CD4-positive, CD25-positive, alpha-beta regulatory T cell (primary cell): ENCODE measurements at regions not wholly inside any gene's neighbourhood (a gene's known extent, or its start where the extent isn't known, plus 50 kb on each side); places are given as distances from the start of the nearest gene placed in this dataset.

Experiments
- ATAC-seq, 2 donors: fragments of 150-1000 bp; cut with Tn5 transposase; one replicate each; pipeline ENCODE4 v1.10.0; 2021; ENCODE audit warnings: low read depth in 2 of 2, moderate number of reproducible peaks in 2 of 2, moderate library complexity in 1 of 2
- DNase-seq, 3 donors: peaks; one replicate each; pipeline versions ENCODE4 v3.0.0 to v3.0.0-alpha.2; 2012 to 2022; ENCODE audit warnings: mixed read lengths in 1 of 3
- H3K27ac ChIP-seq: one replicate; pipeline ENCODE4 v1.7.0; 2013; ENCODE audit warnings: mild to moderate bottlenecking, low read length; ENCODE audit not compliant: insufficient read depth, poor library complexity, severe bottlenecking
- H3K27me3 ChIP-seq: one replicate; pipeline ENCODE4 v1.7.0; 2013; ENCODE audit warnings: low read length; ENCODE audit not compliant: control insufficient read depth, insufficient read depth
- H3K36me3 ChIP-seq: one replicate; pipeline ENCODE4 v1.7.0; 2013; ENCODE audit warnings: mild to moderate bottlenecking, low read length, moderate library complexity; ENCODE audit not compliant: control insufficient read depth, insufficient read depth
- H3K4me1 ChIP-seq: 2 replicates; pipeline ENCODE4 v1.7.0; 2013; ENCODE audit warnings: mild to moderate bottlenecking, low read length; ENCODE audit not compliant: insufficient read depth, control insufficient read depth, poor library complexity, severe bottlenecking
- H3K4me3 ChIP-seq: one replicate; pipeline ENCODE4 v1.7.0; 2013; ENCODE audit warnings: low read depth, mild to moderate bottlenecking, low read length, moderate library complexity
- H3K9me3 ChIP-seq, 2 experiments: 1 replicate in 1 of 2; 2 replicates in 1 of 2; pipeline ENCODE4 v1.7.0; 2013; ENCODE audit warnings: low read length in 2 of 2, mild to moderate bottlenecking in 1 of 2, moderate library complexity in 1 of 2; ENCODE audit not compliant: control insufficient read depth in 2 of 2
- H3K27ac Mint-ChIP-seq, 3 donors: one replicate each; pipeline ENCODE4 v1.8.0; 2020 to 2022; ENCODE audit warnings: mild to moderate bottlenecking in 3 of 3, mixed read lengths in 3 of 3, moderate library complexity in 2 of 3
- H3K27me3 Mint-ChIP-seq: one replicate; pipeline ENCODE4 v1.8.0; 2022; ENCODE audit warnings: mild to moderate bottlenecking, mixed read lengths
- H3K36me3 Mint-ChIP-seq: one replicate; pipeline ENCODE4 v1.8.0; 2020; ENCODE audit warnings: mixed read lengths
- H3K4me1 Mint-ChIP-seq, 4 donors: one replicate each; pipeline ENCODE4 v1.8.0; 2020 to 2022; ENCODE audit warnings: mixed read lengths in 4 of 4, mild to moderate bottlenecking in 1 of 4
- H3K4me3 Mint-ChIP-seq, 4 donors: one replicate each; pipeline ENCODE4 v1.8.0; 2020 to 2022; ENCODE audit warnings: mild to moderate bottlenecking in 4 of 4, mixed read lengths in 4 of 4, moderate library complexity in 3 of 4
- H3K9me3 Mint-ChIP-seq, 7 donors: one replicate each; pipeline ENCODE4 v1.8.0; 2020 to 2022; ENCODE audit warnings: mixed read lengths in 7 of 7, mild to moderate bottlenecking in 3 of 7, moderate library complexity in 2 of 7

DNA sequence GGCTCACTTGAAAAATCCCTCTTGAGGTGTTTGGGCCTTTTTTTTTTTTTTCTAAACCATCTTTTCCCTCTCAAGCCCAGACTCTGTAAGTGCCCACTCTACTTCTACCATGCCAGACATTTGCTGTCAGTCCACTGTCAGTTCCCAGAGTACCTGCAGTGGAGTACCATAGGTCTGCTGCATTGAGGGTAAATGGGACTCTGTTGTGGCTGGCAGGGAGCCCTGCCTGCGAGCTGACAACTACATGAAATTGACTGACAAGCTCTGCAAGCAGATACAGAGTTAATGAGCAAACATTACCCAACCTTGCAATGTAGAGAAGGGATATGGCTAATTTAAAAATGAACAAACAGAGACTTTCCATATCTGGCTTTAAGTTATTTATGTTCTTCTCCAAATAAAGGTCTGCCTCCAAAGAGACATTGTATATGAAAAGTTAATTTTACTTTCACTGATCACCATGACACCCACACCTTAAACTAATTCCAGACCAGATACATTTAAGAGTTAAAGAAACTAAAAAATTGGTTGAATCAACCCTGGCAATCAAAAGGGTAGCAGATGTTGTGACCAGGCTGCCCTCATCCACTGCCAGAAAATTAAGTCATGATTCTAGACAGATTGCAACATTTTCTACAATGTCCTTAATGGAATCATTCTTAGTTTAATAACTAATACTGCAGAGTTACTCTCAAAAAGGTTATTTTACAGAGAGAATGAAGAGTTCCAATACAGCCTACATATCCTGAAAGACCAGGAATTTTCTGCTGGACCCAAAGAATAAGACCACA is 100.4 kb upstream of the PAM start:
- Histone ChIP-seq H3K27me3 (peaks cover 2% of the 10 kb centered on the region), H3K27ac (no peak overlapping the region), H3K4me1 (no peaks in the 10 kb centered on the region), H3K36me3 (no peaks in the 10 kb centered on the region), H3K9me3 (no peaks in the 10 kb centered on the region), H3K4me3 (no peak overlapping the region)
- no peak for DNase-seq
- Mint-ChIP-seq H3K9me3 (no peaks in the 10 kb centered on the region), H3K27me3 (peaks cover 17% of the 10 kb centered on the region), H3K27ac (no peak overlapping the region), H3K4me3 (no peak overlapping the region), H3K36me3 (no peaks in the 10 kb centered on the region), H3K4me1 (no peaks in the 10 kb centered on the region)
- no peak for ATAC-seq

GRCh38 chr5:102659151-102659550 is 96.0 kb upstream of the PAM start:
- Mint-ChIP-seq H3K4me1 (no peaks in the 10 kb centered on the region), H3K27me3 (peaks cover 15% of the 10 kb centered on the region), H3K27ac (no peak overlapping the region), H3K36me3 (no peaks in the 10 kb centered on the region), H3K9me3 (peaks cover 0 to 1% (median 0%) of the 10 kb centered on the region in 7 donors), H3K4me3 (no peak overlapping the region)
- Histone ChIP-seq H3K27ac (no peak overlapping the region), H3K4me1 (no peaks in the 10 kb centered on the region), H3K27me3 (peaks cover 2% of the 10 kb centered on the region), H3K4me3 (no peak overlapping the region), H3K36me3 (no peaks in the 10 kb centered on the region), H3K9me3 (no peaks in the 10 kb centered on the region)
- ATAC-seq (no peak), DNase-seq (no peak)

- H3K27ac ChIP-seq, result no peak overlapping the region
These were observed 95.0 kb upstream of the PAM start for GRCh38 chr5:102660111-102660510.

DNA sequence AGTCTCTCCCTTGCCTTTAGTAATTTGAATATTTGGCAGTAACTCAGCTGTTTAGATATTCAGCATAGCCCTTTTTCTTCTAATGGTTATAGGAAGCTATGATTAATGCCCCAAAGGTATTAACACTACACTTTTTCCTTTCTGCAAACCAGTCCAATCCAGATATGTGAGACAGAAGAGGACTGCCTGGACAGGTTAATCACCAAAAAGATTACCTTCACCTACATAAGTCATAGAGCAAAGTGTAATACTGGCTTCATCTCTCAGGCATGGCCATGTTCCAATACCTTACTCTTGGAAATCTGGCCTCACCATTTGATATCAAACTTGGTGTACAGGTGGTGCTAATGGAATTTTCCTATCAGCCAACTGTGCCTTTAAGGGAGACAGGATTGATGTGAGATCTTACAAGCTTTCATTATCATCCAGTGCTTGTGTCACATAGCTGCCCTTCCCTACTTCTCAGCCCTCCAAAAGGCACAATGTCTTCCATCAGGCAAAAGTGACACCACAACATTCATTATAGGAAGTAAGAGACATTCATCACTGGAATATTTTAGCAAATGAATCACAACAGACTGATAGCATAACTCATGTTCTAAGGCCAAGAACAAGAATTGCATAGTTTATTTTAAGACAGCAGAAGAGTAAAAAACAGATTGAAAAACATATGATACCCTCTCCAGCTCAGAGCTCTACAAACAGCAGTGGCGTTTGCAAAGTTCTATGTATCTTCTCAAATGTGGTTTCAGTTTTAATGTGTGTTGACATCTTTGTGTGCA is 91.2 kb upstream of the PAM start:
- H3K27ac ChIP-seq, result no peak overlapping the region
- no peaks in the 10 kb centered on the region for H3K4me1 Mint-ChIP-seq
- H3K4me3 Mint-ChIP-seq, result no peak overlapping the region
- peaks cover 5% of the 10 kb centered on the region for H3K27me3 Mint-ChIP-seq
- no peaks in the 10 kb centered on the region for H3K9me3 ChIP-seq
- no peak for DNase-seq
- H3K36me3 Mint-ChIP-seq, result no peaks in the 10 kb centered on the region
- H3K27ac Mint-ChIP-seq, result no peak overlapping the region
- no peaks in the 10 kb centered on the region for H3K36me3 ChIP-seq
- no peak for ATAC-seq
- peaks cover 7% of the 10 kb centered on the region for H3K27me3 ChIP-seq
- H3K4me3 ChIP-seq, result no peak overlapping the region
- H3K4me1 ChIP-seq, result no peaks in the 10 kb centered on the region
- H3K9me3 Mint-ChIP-seq, result peaks cover 0 to 1% (median 0%) of the 10 kb centered on the region in 7 donors

More at GRCh38 chr5:102660111-102660510, 95.0 kb upstream of the PAM start:
- Mint-ChIP-seq H3K27me3 (peaks cover 12% of the 10 kb centered on the region), H3K9me3 (peaks cover 0 to 1% (median 0%) of the 10 kb centered on the region in 7 donors), H3K4me3 (no peak overlapping the region), H3K4me1 (no peaks in the 10 kb centered on the region), H3K27ac (no peak overlapping the region), H3K36me3 (no peaks in the 10 kb centered on the region)
- H3K9me3 ChIP-seq, result no peaks in the 10 kb centered on the region
- no peak for DNase-seq
- H3K4me3 ChIP-seq, result no peak overlapping the region
- no peaks in the 10 kb centered on the region for H3K36me3 ChIP-seq
- H3K4me1 ChIP-seq, result no peaks in the 10 kb centered on the region
- H3K27me3 ChIP-seq, result peaks cover 5% of the 10 kb centered on the region
- no peak for ATAC-seq

DNA sequence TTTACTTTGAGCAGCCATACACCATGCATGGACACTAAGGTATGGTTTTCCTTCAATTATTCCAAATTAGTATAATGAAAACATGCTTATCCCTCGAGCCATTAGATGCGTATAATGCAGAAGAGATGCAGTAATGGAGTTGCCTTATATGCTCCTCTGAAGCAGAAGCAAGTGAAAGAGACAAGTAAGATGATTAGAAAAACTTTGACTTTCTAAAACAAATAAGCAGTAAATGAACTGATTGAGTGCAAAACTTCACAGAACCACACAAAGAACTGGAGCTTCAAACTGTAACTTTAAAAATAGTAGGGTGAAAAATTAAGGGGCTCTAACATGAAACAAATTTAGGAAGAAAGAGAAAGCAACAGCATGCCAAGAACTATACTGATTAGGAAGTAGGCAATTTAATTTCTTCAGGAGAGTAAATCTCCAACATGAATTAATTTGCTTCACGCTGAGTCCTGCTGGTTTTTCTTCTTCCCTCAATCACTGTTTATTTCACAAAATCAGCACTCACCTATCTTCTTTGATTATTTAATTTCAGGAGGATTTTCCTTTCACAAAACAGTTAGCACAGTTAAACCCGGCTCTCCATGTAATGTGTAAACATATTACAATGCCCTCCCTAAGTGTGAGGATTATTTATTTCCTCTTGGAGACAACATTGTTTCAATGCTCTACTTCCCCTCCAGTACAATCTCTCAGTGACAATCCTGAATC is 90.3 kb upstream of the PAM start:
- Mint-ChIP-seq H3K4me1 (no peaks in the 10 kb centered on the region), H3K27ac (no peak overlapping the region), H3K27me3 (peaks cover 5% of the 10 kb centered on the region), H3K4me3 (no peak overlapping the region), H3K9me3 (peaks cover 0 to 1% (median 0%) of the 10 kb centered on the region in 7 donors), H3K36me3 (no peaks in the 10 kb centered on the region)
- H3K27me3 ChIP-seq, result peaks cover 7% of the 10 kb centered on the region
- H3K9me3 ChIP-seq, result no peaks in the 10 kb centered on the region
- no peak for DNase-seq
- no peak for ATAC-seq
- no peak overlapping the region for H3K4me3 ChIP-seq
- no peak overlapping the region for H3K27ac ChIP-seq
- H3K36me3 ChIP-seq, result no peaks in the 10 kb centered on the region
- no peaks in the 10 kb centered on the region for H3K4me1 ChIP-seq

DNA sequence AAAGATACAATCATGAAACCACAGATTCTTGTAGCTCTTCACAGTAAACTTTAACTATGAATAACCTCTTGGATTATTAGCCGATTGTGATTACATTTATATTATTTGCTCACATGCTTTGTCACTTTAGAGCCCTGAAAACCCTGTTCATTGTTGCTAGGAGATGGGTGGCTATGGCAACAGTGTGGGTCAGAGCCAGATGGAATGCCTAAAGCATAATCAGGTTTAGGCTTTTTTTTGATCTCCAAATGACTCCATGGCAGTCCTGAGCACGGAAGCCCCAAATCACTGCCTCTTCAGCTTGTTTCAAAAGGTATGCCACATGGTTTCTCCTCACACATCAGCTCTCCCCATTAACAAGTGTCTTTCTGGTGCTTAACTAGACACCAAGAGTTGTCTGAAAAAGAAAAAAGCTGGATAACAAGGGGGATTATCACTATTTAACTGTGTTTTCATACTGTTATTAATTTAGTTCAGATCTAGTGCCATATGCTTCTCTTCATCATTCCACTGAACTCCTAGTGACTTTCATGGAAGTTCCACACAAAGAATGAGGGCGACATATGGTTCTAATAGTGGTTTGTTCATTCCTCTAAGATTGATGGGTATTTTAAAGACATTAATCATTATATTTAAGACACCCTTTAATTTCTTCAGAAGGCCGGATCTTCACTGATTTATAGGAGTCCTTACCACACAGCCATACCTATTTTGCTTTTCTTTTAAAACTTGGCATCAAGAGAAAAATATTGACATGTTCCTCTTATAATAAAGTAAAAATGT is 88.8 kb upstream of the PAM start:
- H3K27me3 Mint-ChIP-seq, result peaks cover 5% of the 10 kb centered on the region
- no peak overlapping the region for H3K27ac Mint-ChIP-seq
- no peak overlapping the region for H3K27ac ChIP-seq
- H3K4me1 ChIP-seq, result no peaks in the 10 kb centered on the region
- no peaks in the 10 kb centered on the region for H3K36me3 Mint-ChIP-seq
- no peaks in the 10 kb centered on the region for H3K36me3 ChIP-seq
- H3K4me3 ChIP-seq, result no peak overlapping the region
- H3K4me3 Mint-ChIP-seq, result no peak overlapping the region
- H3K4me1 Mint-ChIP-seq, result no peaks in the 10 kb centered on the region
- no peak for DNase-seq
- ATAC-seq, result no peak
- H3K27me3 ChIP-seq, result peaks cover 7% of the 10 kb centered on the region
- no peaks in the 10 kb centered on the region for H3K9me3 ChIP-seq
- peaks cover 0 to 3% (median 0%) of the 10 kb centered on the region in 7 donors for H3K9me3 Mint-ChIP-seq

- no peaks in the 10 kb centered on the region for H3K36me3 ChIP-seq
- H3K36me3 Mint-ChIP-seq, result no peaks in the 10 kb centered on the region
- H3K4me1 Mint-ChIP-seq, result no peaks in the 10 kb centered on the region
- H3K4me3 Mint-ChIP-seq, result no peak overlapping the region
- no peaks in the 10 kb centered on the region for H3K9me3 ChIP-seq
- no peak overlapping the region for H3K27ac Mint-ChIP-seq
- peaks cover 0 to 2% (median 0%) of the 10 kb centered on the region in 7 donors for H3K9me3 Mint-ChIP-seq
- no peak for DNase-seq
- no peak for ATAC-seq
- H3K4me3 ChIP-seq, result no peak overlapping the region
- no peaks in the 10 kb centered on the region for H3K4me1 ChIP-seq
- H3K27ac ChIP-seq, result no peak overlapping the region
- peaks cover 4% of the 10 kb centered on the region for H3K27me3 Mint-ChIP-seq
- H3K27me3 ChIP-seq, result peaks cover 7% of the 10 kb centered on the region
These were observed 86.7 kb upstream of the PAM start for GRCh38 chr5:102668220-102668932.
